ENCODE measurements at regions not wholly inside any gene's neighbourhood (a gene's known extent, or its start where the extent isn't known, plus 50 kb on each side); places are given as distances from the start of the nearest gene placed in this dataset.

- DNase-seq (ENCODE audit: low read depth) = no peak
These were observed 129.3 kb upstream of the PTCHD4 start for GRCh38 chr6:48240287-48240686.

- no peak for DNase-seq (ENCODE audit: low read depth)
These were observed 125.4 kb upstream of the PTCHD4 start for GRCh38 chr6:48236375-48236774.

GRCh38 chr6:48233063-48233462 is 122.1 kb upstream of the PTCHD4 start:
- no peak for DNase-seq (ENCODE audit: low read depth)

DNA sequence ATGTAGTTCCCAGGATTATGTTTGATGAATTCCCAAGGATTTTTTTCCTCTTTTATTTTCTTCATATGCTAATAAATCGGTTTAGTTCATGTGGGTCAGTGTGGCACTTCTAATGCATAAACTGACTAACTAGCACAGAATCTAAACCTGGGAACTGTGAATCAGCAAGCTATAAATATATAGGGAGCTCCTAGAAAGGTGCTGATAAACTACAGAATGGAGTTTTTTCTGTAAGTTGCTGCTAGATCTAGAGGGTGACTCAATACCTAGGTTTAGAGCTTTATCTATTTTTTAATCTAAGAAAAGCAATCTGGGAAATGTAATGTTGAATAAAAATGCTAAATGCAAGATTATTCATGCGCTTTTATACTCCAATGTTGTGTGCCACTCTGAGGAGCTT is 118.8 kb upstream of the PTCHD4 start:
- DNase-seq (ENCODE audit: low read depth) = no peak

GRCh38 chr6:48222241-48222640 is 111.2 kb upstream of the PTCHD4 start:
- DNase-seq (ENCODE audit: low read depth) = no peak

DNA sequence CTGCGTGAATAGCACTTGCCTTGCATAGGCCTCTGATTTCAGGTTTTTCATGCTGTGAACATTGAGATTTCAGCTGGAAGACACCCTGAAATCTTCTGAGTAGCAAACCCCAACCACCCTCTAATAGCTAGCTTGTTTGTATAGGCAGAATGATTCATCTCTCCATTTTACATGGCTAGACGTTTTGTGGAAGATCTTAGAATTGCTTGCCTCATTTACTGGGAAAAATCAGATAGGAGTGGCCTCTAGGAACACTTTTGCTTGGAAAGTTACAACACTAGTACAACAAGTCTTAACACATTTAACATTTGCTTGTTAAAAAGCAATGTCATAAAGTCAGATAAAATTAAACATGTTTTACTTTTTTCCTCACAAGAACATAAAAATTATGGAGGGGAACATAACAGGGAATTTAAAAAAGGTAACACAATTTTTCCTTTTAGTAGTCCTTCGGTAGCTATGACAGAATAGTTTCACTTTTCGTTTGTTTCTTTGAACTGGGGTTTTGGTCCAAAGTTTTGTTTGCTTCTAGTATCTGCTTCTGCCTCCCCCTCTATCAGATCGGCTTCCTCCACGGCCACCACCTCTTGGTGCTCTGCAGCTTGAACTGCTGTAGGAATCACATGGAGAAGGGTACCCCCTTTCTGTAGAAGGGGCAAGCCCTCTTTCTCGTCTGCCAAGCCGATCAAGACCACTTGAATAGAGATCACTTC is 102.2 kb upstream of the PTCHD4 start:
- DNase-seq (ENCODE audit: low read depth) = no peak

- no peak for DNase-seq (ENCODE audit: low read depth)
These were observed 101.5 kb upstream of the PTCHD4 start for GRCh38 chr6:48212501-48212900.

- DNase-seq (ENCODE audit: low read depth) = no peak
These were observed 95.1 kb upstream of the PTCHD4 start for GRCh38 chr6:48206091-48206490.

DNA sequence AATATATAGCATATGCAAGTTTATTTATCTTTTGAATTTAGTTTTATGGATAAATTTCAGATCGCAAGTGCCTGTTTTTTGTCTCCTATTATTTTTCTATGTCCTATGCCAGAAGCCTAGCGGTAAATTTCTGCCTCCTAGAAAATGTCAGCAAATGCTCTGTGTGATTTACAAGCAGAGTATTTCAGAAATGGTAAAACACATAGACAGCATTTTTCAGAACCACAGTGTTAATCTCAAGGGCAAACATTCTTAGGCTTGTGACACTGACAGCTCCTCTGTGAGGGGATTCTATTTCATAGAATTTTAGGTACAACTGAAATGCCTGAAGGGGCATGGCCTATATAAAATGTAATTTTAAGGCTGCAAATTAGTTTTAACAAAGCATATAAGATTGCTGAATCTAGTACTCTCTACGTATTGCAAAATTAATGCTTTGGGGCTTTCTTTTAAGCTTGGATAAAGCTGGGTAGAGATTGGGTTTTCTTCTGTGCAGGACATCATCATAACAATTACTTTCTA is 89.9 kb upstream of the PTCHD4 start:
- no peak for DNase-seq (ENCODE audit: low read depth)

- no peak for DNase-seq (ENCODE audit: low read depth)
These were observed 88.5 kb upstream of the PTCHD4 start for GRCh38 chr6:48199499-48199898.

GRCh38 chr6:48197941-48198340 is 86.9 kb upstream of the PTCHD4 start:
- no peak for DNase-seq (ENCODE audit: low read depth)

DNA sequence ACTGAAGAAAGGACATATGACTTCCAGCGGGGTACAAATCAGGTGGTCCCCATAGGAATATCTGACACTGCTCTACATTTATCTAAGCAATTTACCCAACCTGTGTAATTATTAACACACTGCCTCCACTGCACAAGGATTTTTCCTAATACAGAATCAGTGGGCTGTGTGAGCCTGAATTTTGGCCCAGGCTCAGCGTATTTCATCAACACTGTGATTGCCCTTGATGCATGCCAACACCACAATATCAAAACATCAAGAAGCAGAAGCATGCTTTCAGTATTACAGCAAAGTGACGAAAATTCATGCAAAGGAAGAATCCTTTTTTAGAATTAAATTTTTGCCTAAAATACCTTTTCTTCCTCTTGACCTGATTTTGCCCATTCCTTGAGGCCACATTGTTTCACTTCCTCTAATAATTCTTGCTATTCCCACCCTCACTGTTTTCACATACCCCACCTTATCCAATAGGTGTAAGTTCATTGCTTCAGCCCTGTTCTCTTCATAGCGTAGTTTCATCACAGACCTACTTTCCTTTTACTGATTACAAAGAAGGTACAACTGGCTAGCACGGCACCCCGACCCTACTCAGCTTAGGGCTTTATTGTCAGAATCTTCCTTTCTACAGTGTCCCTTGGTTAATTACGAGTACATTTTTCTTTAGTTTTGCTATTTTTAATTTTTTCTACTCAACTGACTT is 83.7 kb upstream of the PTCHD4 start:
- DNase-seq (ENCODE audit: low read depth) = no peak

DNA sequence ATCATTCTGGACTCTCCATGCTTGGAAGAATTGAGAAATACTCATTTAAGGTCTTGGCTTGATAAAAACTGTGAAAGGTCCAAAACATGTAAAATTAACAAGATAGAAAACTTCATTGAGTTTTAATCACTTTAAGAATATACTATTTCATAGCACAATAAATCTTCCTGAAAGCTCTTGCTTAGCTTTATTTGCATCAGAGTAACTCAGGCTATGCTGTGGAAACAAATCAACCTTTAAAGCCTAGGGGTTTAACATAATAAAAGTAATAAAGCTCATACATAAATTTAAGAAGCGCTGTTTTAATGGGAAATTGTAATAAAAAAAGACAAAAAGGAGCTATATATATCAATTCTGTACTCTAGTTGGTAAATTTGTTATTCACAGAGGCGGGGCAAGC is 77.2 kb upstream of the PTCHD4 start:
- no peak for DNase-seq (ENCODE audit: low read depth)

DNA sequence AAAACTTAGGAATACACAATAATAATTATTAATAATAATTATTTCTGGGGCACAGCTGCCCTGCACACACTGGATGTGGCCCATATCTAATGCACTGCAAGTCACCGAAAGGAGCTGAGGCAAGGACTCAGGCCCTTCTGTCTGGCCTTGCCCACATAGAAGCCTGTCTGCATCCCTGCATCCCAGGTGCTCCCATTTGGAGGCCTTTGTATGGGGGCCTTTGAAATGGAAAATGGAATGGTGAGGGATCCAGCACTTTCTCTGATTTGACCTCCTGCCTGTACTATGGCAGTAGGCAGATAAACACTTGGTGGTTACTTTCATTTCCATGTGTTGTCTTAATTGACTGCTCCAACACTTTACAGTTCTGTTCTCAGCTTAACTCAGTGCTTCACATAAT is 75.7 kb upstream of the PTCHD4 start:
- DNase-seq (ENCODE audit: low read depth) = no peak

- no peak for DNase-seq (ENCODE audit: low read depth)
These were observed 73.7 kb upstream of the PTCHD4 start for GRCh38 chr6:48184648-48185047.

- no peak for DNase-seq (ENCODE audit: low read depth)
These were observed 73.0 kb upstream of the PTCHD4 start for GRCh38 chr6:48183811-48184605.

- no peak for DNase-seq (ENCODE audit: low read depth)
These were observed 72.2 kb upstream of the PTCHD4 start for GRCh38 chr6:48183178-48183577.

GRCh38 chr6:48178700-48179099 is 67.7 kb upstream of the PTCHD4 start:
- DNase-seq (ENCODE audit: low read depth) = no peak

GRCh38 chr6:48177786-48178185 is 66.8 kb upstream of the PTCHD4 start:
- DNase-seq (ENCODE audit: low read depth) = no peak

- no peak for DNase-seq (ENCODE audit: low read depth)
These were observed 65.8 kb upstream of the PTCHD4 start for GRCh38 chr6:48176645-48177308.

DNA sequence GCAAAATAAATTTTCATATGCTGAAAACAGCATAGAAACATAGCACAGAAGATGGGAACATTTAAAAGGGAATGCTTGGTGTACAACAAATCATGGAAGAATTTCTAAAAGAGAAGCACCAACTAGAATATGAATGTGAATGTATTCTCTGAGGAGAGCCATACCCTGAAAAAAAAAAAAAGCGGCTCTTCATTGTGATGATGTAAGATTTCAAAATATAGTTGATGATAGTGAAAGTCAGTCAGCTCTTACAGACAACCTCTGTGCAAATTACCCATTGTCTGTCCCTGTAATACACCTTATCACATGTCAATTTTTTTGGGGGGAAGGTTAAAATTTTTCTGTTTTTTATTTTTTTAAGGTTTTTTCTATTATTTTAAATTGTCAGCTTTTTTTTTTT is 58.6 kb upstream of the PTCHD4 start:
- DNase-seq (ENCODE audit: low read depth) = no peak

All from CMK (cell line).